Activated B cell treated with CpG ODN at 0.5 μM for 24 hours (primary cell): ENCODE measurements at regions not wholly inside any gene's neighbourhood (a gene's known extent, or its start where the extent isn't known, plus 50 kb on each side); places are given as distances from the start of the nearest gene placed in this dataset.

Experiments used
- ATAC-seq: fragments of 200-7000 bp; cut with Tn5 transposase; one replicate; pipeline ENCODE4 v1.10.0; 2021; ENCODE audit warnings: low read depth, mild to moderate bottlenecking, moderate library complexity
- CTCF ChIA-PET: fragments of 350-600 bp; sonication (Branson Sonifier 250); formaldehyde crosslinking; loops from one replicate; lab custom pipeline; 2021; ENCODE audit warnings: antibody characterized with exemption; lab: Charles Lee
- POLR2A ChIA-PET: fragments of 350-600 bp; sonication (Branson Sonifier 250); formaldehyde crosslinking; loops from one replicate; lab custom pipeline; 2021; ENCODE audit warnings: antibody characterized with exemption; lab: Charles Lee
- DNase-seq: peaks from one replicate; pipeline ENCODE4 v3.0.0; 2022
- H3K27ac Mint-ChIP-seq: one replicate; pipeline ENCODE4 v1.8.0; 2020; ENCODE audit warnings: mixed read lengths
- H3K27me3 Mint-ChIP-seq: one replicate; pipeline ENCODE4 v1.8.0; 2021; ENCODE audit warnings: mixed read lengths
- H3K36me3 Mint-ChIP-seq: one replicate; pipeline ENCODE4 v1.8.0; 2021; ENCODE audit warnings: low read depth, mixed read lengths
- H3K4me1 Mint-ChIP-seq: one replicate; pipeline ENCODE4 v1.8.0; 2021; ENCODE audit warnings: mixed read lengths
- H3K4me3 Mint-ChIP-seq: one replicate; pipeline ENCODE4 v1.8.0; 2020; ENCODE audit warnings: mild to moderate bottlenecking, mixed read lengths
- H3K9me3 Mint-ChIP-seq: one replicate; pipeline ENCODE4 v1.8.0; 2020; ENCODE audit warnings: mixed read lengths
- CTCF ChIP-seq: fragments of 200-600 bp; IDR thresholded peaks from one replicate; pipeline ENCODE4 v1.8.0; 2022; ENCODE audit warnings: antibody characterized with exemption, mild to moderate bottlenecking
- intact Hi-C: fragments of 100-400 bp; cut with micrococcal nuclease; formaldehyde crosslinking; loops from one replicate; pipeline ENCODE4 v1.15.1; 2024

- ChIA-PET POLR2A (no interaction called here), CTCF (no interaction called here)
- Mint-ChIP-seq H3K27ac (no peak overlapping the region), H3K9me3 (peaks cover 1% of the 10 kb centered on the region), H3K36me3 (no peaks in the 10 kb centered on the region), H3K4me3 (no peak overlapping the region), H3K27me3 (peaks cover 34% of the 10 kb centered on the region), H3K4me1 (no peaks in the 10 kb centered on the region)
- TF ChIP-seq CTCF, result no peak
- DNase-seq (no peak), ATAC-seq (no peak)
- intact Hi-C loops, result no loop called here
These were observed 141.7 kb downstream of the SOX1 start for GRCh38 chr13:112208656-112209055.

GRCh38 chr13:112209266-112209665 lies 142.3 kb downstream of the SOX1 start:
- peaks cover 1% of the 10 kb centered on the region for H3K9me3 Mint-ChIP-seq
- ChIA-PET POLR2A (no interaction called here), CTCF (no interaction called here)
- DNase-seq (no peak), ATAC-seq (no peak)
- H3K27me3 Mint-ChIP-seq, result peaks cover 30% of the 10 kb centered on the region
- H3K4me3 Mint-ChIP-seq, result no peak overlapping the region
- no peaks in the 10 kb centered on the region for H3K4me1 Mint-ChIP-seq
- intact Hi-C loops, result no loop called here
- no peak overlapping the region for H3K27ac Mint-ChIP-seq
- TF ChIP-seq CTCF, result no peak
- no peaks in the 10 kb centered on the region for H3K36me3 Mint-ChIP-seq

GRCh38 chr13:112209711-112210110 lies 142.8 kb downstream of the SOX1 start:
- Mint-ChIP-seq H3K27ac (no peak overlapping the region), H3K4me3 (no peak overlapping the region), H3K9me3 (peaks cover 1% of the 10 kb centered on the region), H3K4me1 (no peaks in the 10 kb centered on the region), H3K36me3 (no peaks in the 10 kb centered on the region), H3K27me3 (peaks cover 26% of the 10 kb centered on the region)
- ChIA-PET POLR2A (no interaction called here), CTCF (no interaction called here)
- intact Hi-C loops, result no loop called here
- ATAC-seq, result no peak
- TF ChIP-seq CTCF, result no peak
- no peak for DNase-seq

- ATAC-seq (no peak), DNase-seq (no peak)
- Mint-ChIP-seq H3K4me1 (no peaks in the 10 kb centered on the region), H3K27me3 (peaks cover 19% of the 10 kb centered on the region), H3K9me3 (peaks cover 1% of the 10 kb centered on the region), H3K27ac (no peak overlapping the region), H3K36me3 (no peaks in the 10 kb centered on the region), H3K4me3 (no peak overlapping the region)
- TF ChIP-seq CTCF, result no peak
- CTCF ChIA-PET, result no interaction called here
- POLR2A ChIA-PET, result no interaction called here
- intact Hi-C loops, result no loop called here
These were observed 143.4 kb downstream of the SOX1 start for GRCh38 chr13:112210371-112210770.

GRCh38 chr13:112212533-112212932 lies 145.6 kb downstream of the SOX1 start:
- no peak overlapping the region for H3K27ac Mint-ChIP-seq
- no peak overlapping the region for H3K4me3 Mint-ChIP-seq
- POLR2A ChIA-PET, result no interaction called here

More at GRCh38 chr13:112212533-112212932, 145.6 kb downstream of the SOX1 start:
- ATAC-seq, result no peak
- Mint-ChIP-seq H3K27me3 (peaks cover 11% of the 10 kb centered on the region), H3K36me3 (no peaks in the 10 kb centered on the region), H3K9me3 (peaks cover 1% of the 10 kb centered on the region), H3K4me1 (no peaks in the 10 kb centered on the region)
- no peak for DNase-seq
- no peak for TF ChIP-seq CTCF
- CTCF ChIA-PET, result no interaction called here
- intact Hi-C loops, result no loop called here
